Erythroblast (primary cell): ENCODE measurements at regions not wholly inside any gene's neighbourhood (a gene's known extent, or its start where the extent isn't known, plus 50 kb on each side); places are given as distances from the start of the nearest gene placed in this dataset.
"Not testable (repeated sequence)": the region's sequence is repeated elsewhere in the genome, so short reads cannot be mapped to it uniquely, and the experiment has no call there.

Experiments used
- DNase-seq, 2 experiments: peaks; one replicate each; lab custom pipeline; 2025; lab: John Stamatoyannopoulos, UW
- GATA1 ChIP-seq: IDR thresholded peaks from 2 replicates; pipeline ENCODE4 v1.6.1; 2011; ENCODE audit warnings: low read depth, mild to moderate bottlenecking, control low read depth, low read length, moderate library complexity
- POLR2A ChIP-seq: IDR thresholded peaks from 2 replicates; pipeline ENCODE4 v1.6.1; 2011; ENCODE audit warnings: mild to moderate bottlenecking, low read length

- TF ChIP-seq POLR2A, result no peak
- TF ChIP-seq GATA1, result no peak
- no peak for DNase-seq
Measured at GRCh38 chr5:35561396-35561795, 56.3 kb upstream of the SPEF2 start.

- DNase-seq, result no peak
- TF ChIP-seq GATA1 (no peak), POLR2A (no peak)
Measured at GRCh38 chr5:35557748-35558147, 59.9 kb upstream of the SPEF2 start.

- TF ChIP-seq GATA1 (no peak), POLR2A (no peak)
- DNase-seq, result no peak
Measured at GRCh38 chr5:35557199-35557598, 60.5 kb upstream of the SPEF2 start.

GRCh38 chr5:35554016-35554415, 63.6 kb upstream of the SPEF2 start:
- no peak for DNase-seq
- no peak for TF ChIP-seq POLR2A
- TF ChIP-seq GATA1, result no peak

- TF ChIP-seq GATA1 (no peak), POLR2A (no peak)
- no peak for DNase-seq
Measured at GRCh38 chr5:35545190-35545589, 72.5 kb upstream of the SPEF2 start.

- TF ChIP-seq POLR2A (no peak), GATA1 (no peak)
- no peak for DNase-seq
Measured at GRCh38 chr5:35543408-35543807, 74.3 kb upstream of the SPEF2 start.

GRCh38 chr5:35540002-35540401, 77.7 kb upstream of the SPEF2 start:
- no peak for TF ChIP-seq POLR2A
- TF ChIP-seq GATA1, result no peak
- DNase-seq, result no peak

GRCh38 chr5:35538198-35538931, 79.3 kb upstream of the SPEF2 start:
- TF ChIP-seq POLR2A (no peak), GATA1 (no peak)

GRCh38 chr5:35533156-35533555, 84.5 kb upstream of the SPEF2 start:
- TF ChIP-seq GATA1 (no peak), POLR2A (no peak)
- DNase-seq, result no peak

More at GRCh38 chr5:35538198-35538931, 79.3 kb upstream of the SPEF2 start:
- no peak for DNase-seq

GRCh38 chr5:35531553-35531952, 86.1 kb upstream of the SPEF2 start:
- not testable (repeated sequence) for DNase-seq

- no peak for DNase-seq
- TF ChIP-seq GATA1, result no peak
- no peak for TF ChIP-seq POLR2A
Measured at GRCh38 chr5:35518104-35518503, 99.6 kb upstream of the SPEF2 start.

- TF ChIP-seq POLR2A (no peak), GATA1 (no peak)
Measured at GRCh38 chr5:35516271-35516670, 101.4 kb upstream of the SPEF2 start.

GRCh38 chr5:35513612-35514011, 104.1 kb upstream of the SPEF2 start:
- no peak for DNase-seq
- TF ChIP-seq GATA1 (no peak), POLR2A (no peak)

More at GRCh38 chr5:35516271-35516670, 101.4 kb upstream of the SPEF2 start:
- DNase-seq, result no peak

- no peak for DNase-seq
- TF ChIP-seq GATA1, result no peak
- TF ChIP-seq POLR2A, result no peak
Measured at GRCh38 chr5:35502206-35502605, 115.5 kb upstream of the SPEF2 start.

GRCh38 chr5:35488791-35489190, 128.9 kb upstream of the SPEF2 start:
- no peak for DNase-seq
- TF ChIP-seq GATA1 (no peak), POLR2A (no peak)
